Fibroblast of lung (primary cell): ENCODE measurements at regions not wholly inside any gene's neighbourhood (a gene's known extent, or its start where the extent isn't known, plus 50 kb on each side); places are given as distances from the start of the nearest gene placed in this dataset.

Source experiments
- DNase-seq, 2 donors: peaks; one replicate each; pipeline versions ENCODE4 v3.0.0 to v3.0.0-alpha.2; 2010; ENCODE audit warnings: low read depth in 2 of 2
- H2AFZ ChIP-seq: 2 replicates; pipeline ENCODE4 v1.5.1; 2012; ENCODE audit warnings: low read length, control low read depth, inconsistent platforms
- H3K27ac ChIP-seq: 2 replicates; pipeline ENCODE4 v1.5.1; 2011; ENCODE audit warnings: low read length, control low read depth; ENCODE audit not compliant: insufficient read depth
- H3K27me3 ChIP-seq: 2 replicates; pipeline ENCODE4 v1.5.1; 2011; ENCODE audit warnings: mild to moderate bottlenecking, low read length; ENCODE audit not compliant: control insufficient read depth, insufficient read depth
- H3K36me3 ChIP-seq: 2 replicates; pipeline ENCODE4 v1.5.1; 2011; ENCODE audit warnings: low read length; ENCODE audit not compliant: control insufficient read depth, insufficient read depth
- H3K4me1 ChIP-seq: 2 replicates; pipeline ENCODE4 v1.5.1; 2011; ENCODE audit warnings: low read length; ENCODE audit not compliant: control insufficient read depth, insufficient read depth; ENCODE audit errors: extremely low read depth
- H3K4me2 ChIP-seq: 2 replicates; pipeline ENCODE4 v1.5.1; 2011; ENCODE audit warnings: low read length, control low read depth; ENCODE audit not compliant: insufficient read depth; ENCODE audit errors: extremely low read depth
- H3K4me3 ChIP-seq, 4 experiments: fragments of 200-600 bp in 1 of 4; sonication (generic) in 1 of 4; replicated peaks in 1 of 4; 2 replicates each; pipeline ENCODE4 v1.5.1; 2011 to 2016; ENCODE audit warnings: low read length in 4 of 4, low read depth in 3 of 4, mild to moderate bottlenecking in 3 of 4, control low read depth in 2 of 4, inconsistent platforms in 1 of 4, mixed read lengths in 1 of 4; ENCODE audit not compliant: insufficient read depth in 1 of 4; ENCODE audit errors: control extremely low read depth in 1 of 4
- H3K79me2 ChIP-seq: 2 replicates; pipeline ENCODE4 v1.5.1; 2012; ENCODE audit warnings: mild to moderate bottlenecking, low read length, inconsistent platforms; ENCODE audit not compliant: control insufficient read depth, insufficient read depth
- H3K9ac ChIP-seq: 2 replicates; pipeline ENCODE4 v1.5.1; 2011; ENCODE audit warnings: mild to moderate bottlenecking, low read length, control low read depth; ENCODE audit not compliant: insufficient read depth
- H3K9me3 ChIP-seq: 2 replicates; pipeline ENCODE4 v1.5.1; 2012; ENCODE audit warnings: low read depth, low read length; ENCODE audit not compliant: control insufficient read depth, insufficient read depth
- H4K20me1 ChIP-seq: 2 replicates; pipeline ENCODE4 v1.5.1; 2011; ENCODE audit warnings: low read length; ENCODE audit not compliant: control insufficient read depth, insufficient read depth; ENCODE audit errors: extremely low read depth
- CTCF ChIP-seq, 2 donors: IDR thresholded peaks in 1 of 2; conservative IDR thresholded peaks in 1 of 2; 1 replicate in 1 of 2; 2 replicates in 1 of 2; pipeline ENCODE4 v1.5.1; 2011 to 2012; ENCODE audit warnings: low read length in 2 of 2, control low read depth in 1 of 2, inconsistent platforms in 1 of 2, low read depth in 1 of 2, mild to moderate bottlenecking in 1 of 2
- EZH2 ChIP-seq: IDR thresholded peaks from 2 replicates; pipeline ENCODE4 v1.5.1; 2012; ENCODE audit warnings: low read length, control low read depth, mild to moderate bottlenecking; ENCODE audit errors: missing control alignments

GRCh38 chr9:80937645-80938044 lies 751.7 kb downstream of the TLE1 start:
- Histone ChIP-seq H3K27me3 (no peaks in the 10 kb centered on the region), H3K9ac (no peak overlapping the region), H3K79me2 (no peaks in the 10 kb centered on the region), H2AFZ (no peak overlapping the region), H3K36me3 (no peaks in the 10 kb centered on the region), H3K4me3 (no peak overlapping the region), H3K9me3 (no peaks in the 10 kb centered on the region), H3K27ac (no peak overlapping the region), H4K20me1 (no peaks in the 10 kb centered on the region), H3K4me2 (no peak overlapping the region), H3K4me1 (no peaks in the 10 kb centered on the region)
- TF ChIP-seq EZH2 (no peak), CTCF (conservative IDR thresholded peaks at IDR 0.05 in 1 of 2, IDR thresholded peaks at IDR 0.05 in 1 of 2; ENCODE audit: low read depth in 1 of 2, low read length in 2 of 2) (no peak)
- peak in 1 of 2 donors; percentile 14 for DNase-seq

GRCh38 chr9:80934095-80934494 lies 755.3 kb downstream of the TLE1 start:
- Histone ChIP-seq H4K20me1 (no peaks in the 10 kb centered on the region), H2AFZ (no peak overlapping the region), H3K4me1 (no peaks in the 10 kb centered on the region), H3K27me3 (no peaks in the 10 kb centered on the region), H3K79me2 (no peaks in the 10 kb centered on the region), H3K4me2 (no peak overlapping the region), H3K9ac (no peak overlapping the region), H3K36me3 (no peaks in the 10 kb centered on the region), H3K27ac (no peak overlapping the region), H3K9me3 (no peaks in the 10 kb centered on the region), H3K4me3 (no peak overlapping the region)
- DNase-seq: no peak
- TF ChIP-seq EZH2 (no peak), CTCF (conservative IDR thresholded peaks at IDR 0.05 in 1 of 2, IDR thresholded peaks at IDR 0.05 in 1 of 2; ENCODE audit: low read depth in 1 of 2, low read length in 2 of 2) (no peak)

- H3K4me2 ChIP-seq: no peak overlapping the region
- no peaks in the 10 kb centered on the region for H3K79me2 ChIP-seq
- TF ChIP-seq CTCF (conservative IDR thresholded peaks at IDR 0.05 in 1 of 2, IDR thresholded peaks at IDR 0.05 in 1 of 2; ENCODE audit: low read depth in 1 of 2, low read length in 2 of 2) (no peak), EZH2 (no peak)
- H3K9me3 ChIP-seq: no peaks in the 10 kb centered on the region
- no peaks in the 10 kb centered on the region for H3K36me3 ChIP-seq
- no peak overlapping the region for H2AFZ ChIP-seq
- no peak overlapping the region for H3K9ac ChIP-seq
- no peaks in the 10 kb centered on the region for H4K20me1 ChIP-seq
- H3K4me1 ChIP-seq: no peaks in the 10 kb centered on the region
- DNase-seq: no peak
- H3K4me3 ChIP-seq: no peak overlapping the region
- H3K27ac ChIP-seq: no peak overlapping the region
- no peaks in the 10 kb centered on the region for H3K27me3 ChIP-seq
Observed at GRCh38 chr9:80932947-80933780, 756.2 kb downstream of the TLE1 start.
